HG02642 (cell line): ENCODE measurements at regions not wholly inside any gene's neighbourhood (a gene's known extent, or its start where the extent isn't known, plus 50 kb on each side); places are given as distances from the start of the nearest gene placed in this dataset.

Experiments
- ATAC-seq: cut with Tn5 transposase; IDR thresholded peaks from one replicate; pipeline ENCODE4 v1.9.1; 2021; ENCODE audit warnings: mild to moderate bottlenecking; ENCODE audit not compliant: unreplicated experiment, poor library complexity

DNA sequence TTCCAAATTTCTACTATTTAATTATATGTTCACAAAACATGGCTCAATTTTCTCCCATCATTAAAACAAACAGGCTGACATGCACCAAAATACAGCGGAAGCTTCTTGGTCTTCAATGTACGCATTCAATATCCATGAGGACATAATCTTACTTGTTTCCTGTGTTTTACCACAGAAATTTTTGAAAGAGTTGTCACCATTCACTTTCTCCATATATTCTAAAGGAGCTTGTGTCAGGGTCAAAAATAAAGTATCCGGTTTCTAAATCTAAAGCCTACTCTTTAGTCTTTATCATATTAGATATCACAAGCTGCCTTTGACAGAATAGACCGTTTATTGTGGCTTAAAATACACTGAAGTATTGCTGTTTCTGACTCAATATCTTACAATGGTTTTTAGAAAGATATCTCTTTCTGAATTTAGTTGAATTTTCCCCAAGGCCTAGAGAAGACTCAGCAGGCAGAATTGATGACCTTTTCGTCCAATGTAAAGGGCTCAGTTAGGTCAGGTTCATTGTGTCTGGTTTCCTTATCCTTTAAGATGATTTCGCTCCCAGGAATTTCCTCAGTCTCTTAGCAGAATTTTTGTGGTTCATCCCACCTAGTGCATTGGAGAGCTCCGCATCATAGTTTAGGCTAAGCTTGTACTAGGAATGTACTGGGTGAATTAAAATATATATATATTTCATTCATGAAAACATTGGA is 717.2 kb downstream of the NCAM2 start:
- ATAC-seq: no peak

GRCh38 chr21:21722731-21723130 is 724.5 kb downstream of the NCAM2 start:
- ATAC-seq: no peak

- ATAC-seq: no peak
Measured at GRCh38 chr21:21730512-21730911, 732.3 kb downstream of the NCAM2 start.

GRCh38 chr21:21731626-21732025 is 733.4 kb downstream of the NCAM2 start:
- no peak for ATAC-seq

- no peak for ATAC-seq
Measured at GRCh38 chr21:21734088-21734487, 735.9 kb downstream of the NCAM2 start.

GRCh38 chr21:21737186-21737585 is 739.0 kb downstream of the NCAM2 start:
- ATAC-seq: no peak

- no peak for ATAC-seq
Measured at GRCh38 chr21:21740207-21740606, 742.0 kb downstream of the NCAM2 start.

- ATAC-seq: no peak
Measured at GRCh38 chr21:21750124-21750825, 752.1 kb downstream of the NCAM2 start.

DNA sequence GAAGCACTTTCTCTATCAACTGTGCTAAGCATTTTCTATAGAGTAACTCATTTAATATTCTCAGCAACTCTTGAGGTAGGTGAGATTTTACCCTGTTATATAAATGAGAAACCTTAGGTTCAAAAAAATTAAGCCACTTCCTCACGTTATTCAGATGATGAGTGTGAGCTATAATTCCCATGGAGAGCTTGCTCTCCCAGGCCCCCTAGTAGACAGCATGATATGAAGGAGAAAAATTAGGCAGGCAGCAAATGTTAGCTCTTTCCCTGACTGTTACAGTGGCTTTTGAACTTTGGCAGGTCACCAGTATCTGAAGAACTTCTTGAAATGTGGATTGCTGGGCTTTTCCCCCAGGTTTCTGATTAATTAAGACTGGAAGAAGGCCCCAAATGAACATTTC is 753.1 kb downstream of the NCAM2 start:
- no peak for ATAC-seq

DNA sequence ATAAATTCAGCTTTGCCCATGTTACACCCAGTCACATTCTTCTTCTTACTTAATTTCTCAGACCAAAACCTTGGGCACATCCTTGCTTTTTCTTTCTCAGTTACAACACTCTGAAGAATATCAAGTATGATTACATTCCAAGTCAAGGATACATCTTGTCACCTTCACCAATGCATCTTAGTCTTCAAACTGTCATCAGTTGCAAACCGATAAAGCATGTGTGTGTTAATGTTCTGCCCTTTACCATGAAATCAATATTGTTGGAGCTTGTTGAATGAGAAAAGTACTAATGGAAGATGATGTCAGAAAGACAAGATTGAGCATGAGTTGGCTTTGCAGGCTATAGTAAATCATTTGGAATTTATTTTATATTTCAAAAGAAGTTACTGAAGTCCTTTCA is 764.6 kb downstream of the NCAM2 start:
- no peak for ATAC-seq

- no peak for ATAC-seq
Measured at GRCh38 chr21:21764281-21764680, 766.1 kb downstream of the NCAM2 start.

GRCh38 chr21:21767276-21767675 is 769.1 kb downstream of the NCAM2 start:
- no peak for ATAC-seq

DNA sequence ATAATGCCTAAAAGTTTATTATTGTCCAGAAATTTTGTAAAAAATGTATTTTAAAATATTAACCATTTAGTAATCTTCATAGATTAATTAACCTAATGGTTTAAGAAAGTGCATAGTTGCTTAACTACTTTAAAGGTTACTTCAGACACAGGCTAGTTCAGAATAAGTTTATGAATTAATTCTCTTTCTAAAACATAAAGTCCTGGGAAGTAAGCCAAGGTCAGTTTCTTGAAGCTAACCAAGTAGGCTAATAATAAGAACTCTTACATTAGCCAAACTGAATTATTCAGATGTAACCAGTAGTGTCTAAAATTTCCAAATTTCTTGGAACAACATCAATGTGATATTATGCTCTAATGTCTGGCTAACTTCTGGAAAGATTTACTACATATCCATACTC is 790.4 kb downstream of the NCAM2 start:
- ATAC-seq: no peak

- no peak for ATAC-seq
Measured at GRCh38 chr21:21801921-21802320, 803.7 kb downstream of the NCAM2 start.

- no peak for ATAC-seq
Measured at GRCh38 chr21:21806711-21807597, 808.7 kb downstream of the NCAM2 start.

DNA sequence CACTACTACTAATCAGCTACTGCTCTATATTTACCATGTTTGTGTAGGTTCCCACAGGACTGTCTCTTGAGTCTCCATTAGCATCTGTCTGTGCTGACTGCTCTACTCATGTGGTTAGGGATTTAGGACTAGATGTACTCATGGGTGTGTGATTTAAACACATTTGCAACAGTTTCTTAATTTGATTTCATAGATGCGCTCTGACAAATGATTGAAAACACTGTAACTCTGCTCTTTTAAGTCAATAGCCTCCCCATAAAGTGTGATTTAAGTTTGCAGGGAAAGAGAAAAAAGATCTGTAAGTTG is 809.3 kb downstream of the NCAM2 start:
- ATAC-seq: no peak

DNA sequence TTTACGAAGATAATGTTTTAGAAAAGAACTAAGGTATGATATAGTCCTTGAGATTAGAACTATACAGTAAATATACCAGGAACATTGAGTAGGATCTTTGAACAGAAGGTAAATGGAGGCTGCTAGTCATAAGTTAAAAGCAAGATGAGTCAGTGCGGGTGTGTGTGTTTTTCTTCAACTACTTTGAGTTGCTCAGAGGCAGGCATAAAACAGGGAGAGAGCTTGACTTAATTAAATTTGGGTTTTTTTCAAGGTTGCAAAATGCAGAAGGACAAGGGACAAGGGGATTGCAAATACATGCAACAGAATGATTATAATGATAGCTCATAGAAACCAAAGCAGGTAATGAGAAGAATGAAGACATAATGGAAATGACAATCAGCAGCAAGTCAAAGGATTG is 815.1 kb downstream of the NCAM2 start:
- no peak for ATAC-seq

GRCh38 chr21:21813934-21814333 is 815.7 kb downstream of the NCAM2 start:
- no peak for ATAC-seq

GRCh38 chr21:21816778-21817177 is 818.6 kb downstream of the NCAM2 start:
- ATAC-seq: no peak

DNA sequence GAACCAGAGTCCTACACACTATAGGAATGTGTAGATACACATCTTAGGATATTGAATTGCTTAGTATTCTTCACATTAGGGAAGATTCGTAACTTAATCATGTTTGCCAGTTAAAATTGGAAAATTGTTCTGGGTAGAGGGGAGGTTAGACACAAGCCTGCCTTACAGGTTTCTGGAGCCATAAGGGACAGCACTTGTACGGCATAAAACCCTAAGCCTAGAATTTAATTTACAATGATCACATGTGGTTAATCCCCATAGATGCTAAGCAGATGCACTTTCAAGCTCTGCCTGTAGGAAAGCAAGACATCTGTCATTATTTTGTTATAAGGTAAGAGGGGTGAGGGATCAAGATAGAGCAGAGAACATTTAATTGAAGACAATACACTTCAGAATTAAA is 820.7 kb downstream of the NCAM2 start:
- no peak for ATAC-seq

GRCh38 chr21:21828130-21828529 is 829.9 kb downstream of the NCAM2 start:
- ATAC-seq: no peak
